Endothelial cell of umbilical vein (primary cell): ENCODE measurements at regions not wholly inside any gene's neighbourhood (a gene's known extent, or its start where the extent isn't known, plus 50 kb on each side); places are given as distances from the start of the nearest gene placed in this dataset.

Experiments used
- CTCF ChIP-seq, 2 donors: IDR thresholded peaks; 1 replicate in 1 of 2; 2 replicates in 1 of 2; pipeline ENCODE4 v1.5.1; 2011; ENCODE audit warnings: low read length in 2 of 2, mild to moderate bottlenecking in 2 of 2, moderate library complexity in 2 of 2, control low read depth in 1 of 2, inconsistent platforms in 1 of 2, low read depth in 1 of 2; ENCODE audit not compliant: insufficient read depth in 1 of 2; ENCODE audit errors: extremely low read depth in 1 of 2
- EZH2 ChIP-seq: IDR thresholded peaks from 2 replicates; pipeline ENCODE4 v1.6.1; 2012; ENCODE audit warnings: borderline replicate concordance, low read depth, mild to moderate bottlenecking, moderate library complexity, low read length, inconsistent platforms; ENCODE audit not compliant: severe bottlenecking
- FOS ChIP-seq: IDR thresholded peaks from 2 replicates; pipeline ENCODE4 v1.6.1; 2011; ENCODE audit warnings: mild to moderate bottlenecking, low read length, moderate library complexity, borderline replicate concordance; ENCODE audit not compliant: insufficient read depth
- JUN ChIP-seq: IDR thresholded peaks from 2 replicates; pipeline ENCODE4 v1.6.1; 2011; ENCODE audit warnings: borderline replicate concordance, low read depth; ENCODE audit not compliant: insufficient read length, insufficient read depth
- POLR2A ChIP-seq: IDR thresholded peaks from 2 replicates; pipeline ENCODE4 v1.6.1; 2012; ENCODE audit warnings: low read depth, mild to moderate bottlenecking, control low read depth, low read length

GRCh38 chr4:101727238-101727637 is 63.3 kb upstream of the BANK1 start:
- TF ChIP-seq CTCF (IDR thresholded peaks at IDR 0.05; ENCODE audit: extremely low read depth in 1 of 2, insufficient read depth in 1 of 2, low read depth in 1 of 2, low read length in 2 of 2) = no peak
- no peak for TF ChIP-seq EZH2
- no peak for TF ChIP-seq JUN
- TF ChIP-seq FOS = no peak
- no peak for TF ChIP-seq POLR2A
